Activated CD4-positive, alpha-beta T cell treated with anti-CD3 and anti-CD28 coated beads, Interleukin-2, amount 50 U/mL, for 24 hours (primary cell): ENCODE measurements at regions not wholly inside any gene's neighbourhood (a gene's known extent, or its start where the extent isn't known, plus 50 kb on each side); places are given as distances from the start of the nearest gene placed in this dataset.
"Not testable (repeated sequence)": the region's sequence is repeated elsewhere in the genome, so short reads cannot be mapped to it uniquely, and the experiment has no call there.

Experiments used
- DNase-seq, 2 donors: peaks; one replicate each; pipeline ENCODE4 v3.0.0-alpha.2; 2020; ENCODE audit warnings: low read depth in 1 of 2, low spot score in 1 of 2

DNA sequence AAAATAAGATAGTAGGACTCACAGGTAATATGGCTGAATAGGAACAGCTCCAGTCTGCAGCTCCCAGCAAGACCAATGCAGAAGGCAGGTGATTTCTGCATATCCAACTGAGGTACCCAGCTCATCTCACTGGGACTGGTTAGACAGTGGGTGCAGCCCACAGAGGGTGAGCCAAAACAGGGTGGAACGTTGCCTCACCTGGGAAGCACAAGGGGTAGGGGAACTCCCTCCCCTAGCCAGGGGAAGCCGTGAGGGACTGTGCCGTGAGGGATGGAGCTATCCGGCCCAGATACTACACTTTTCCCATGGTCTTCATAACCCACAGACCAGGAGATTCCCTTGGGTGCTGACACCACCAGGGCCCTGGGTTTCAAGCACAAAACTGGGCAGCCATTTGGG lies 114.8 kb upstream of the GNAI1 start:
- not testable (repeated sequence) for DNase-seq

DNA sequence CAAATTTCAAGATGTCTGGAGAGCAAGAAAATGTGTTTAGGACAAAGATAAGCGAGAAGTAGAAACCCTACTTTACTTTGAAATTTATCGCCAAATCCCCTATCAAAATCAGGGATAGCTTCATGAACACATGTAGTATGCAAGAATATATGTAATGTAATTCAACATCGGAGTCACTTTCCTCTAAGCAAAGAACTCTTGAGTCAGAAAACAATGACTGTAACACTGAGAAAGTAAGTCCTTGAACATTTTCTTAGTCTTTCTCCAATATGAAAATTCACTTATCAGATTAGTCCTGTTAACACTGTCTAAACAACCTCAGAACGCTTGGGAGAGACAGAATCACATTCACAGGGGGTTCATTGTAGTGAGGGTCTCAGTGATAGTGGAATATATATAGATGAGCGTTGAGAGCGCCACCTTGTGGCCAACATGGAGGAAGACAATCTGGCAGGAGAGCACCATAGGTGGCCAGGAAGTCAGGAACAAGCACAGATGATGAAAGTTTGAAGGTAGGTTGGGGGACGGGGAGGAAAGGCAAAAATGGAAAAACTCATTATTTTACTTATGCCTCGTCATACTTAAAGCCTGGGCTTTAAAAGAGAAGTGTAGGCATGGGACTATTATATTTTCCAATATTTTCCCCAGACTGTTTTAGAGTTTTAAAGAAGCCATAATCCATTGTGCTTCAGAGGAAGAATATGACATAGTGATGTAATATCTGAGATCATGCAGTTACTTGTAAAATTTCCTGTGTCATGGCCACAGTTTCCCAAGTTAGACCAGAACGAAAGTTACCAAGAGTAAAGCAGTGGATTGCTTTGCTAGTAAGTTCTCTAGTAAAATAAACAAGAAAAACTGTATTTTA lies 115.5 kb upstream of the GNAI1 start:
- peak in 1 of 2 donors; percentile 8 for DNase-seq

- DNase-seq, result no peak
Measured at GRCh38 chr7:80017101-80017698, 117.4 kb upstream of the GNAI1 start.

- DNase-seq, result no peak
Measured at GRCh38 chr7:80014511-80014910, 120.1 kb upstream of the GNAI1 start.

- DNase-seq, result no peak
Measured at GRCh38 chr7:80008039-80008438, 126.6 kb upstream of the GNAI1 start.

DNA sequence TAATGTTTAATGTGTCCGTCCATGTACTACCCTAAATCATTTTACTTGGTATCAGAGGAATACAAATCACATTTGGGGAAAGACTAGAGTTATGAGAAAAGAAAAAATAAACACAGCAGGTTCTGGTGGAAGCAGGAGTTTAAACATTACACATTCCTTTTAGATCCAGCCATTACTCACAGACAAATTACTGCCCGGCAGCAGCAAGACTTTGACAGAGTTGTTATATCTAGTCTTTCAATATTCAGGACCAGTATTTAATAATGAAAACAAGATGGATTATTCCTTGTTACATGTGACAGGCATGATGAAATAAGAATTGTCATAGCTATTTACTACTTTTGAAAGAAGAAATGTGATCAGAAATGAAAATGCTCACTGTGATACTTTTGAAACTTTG lies 131.8 kb upstream of the GNAI1 start:
- DNase-seq, result no peak

DNA sequence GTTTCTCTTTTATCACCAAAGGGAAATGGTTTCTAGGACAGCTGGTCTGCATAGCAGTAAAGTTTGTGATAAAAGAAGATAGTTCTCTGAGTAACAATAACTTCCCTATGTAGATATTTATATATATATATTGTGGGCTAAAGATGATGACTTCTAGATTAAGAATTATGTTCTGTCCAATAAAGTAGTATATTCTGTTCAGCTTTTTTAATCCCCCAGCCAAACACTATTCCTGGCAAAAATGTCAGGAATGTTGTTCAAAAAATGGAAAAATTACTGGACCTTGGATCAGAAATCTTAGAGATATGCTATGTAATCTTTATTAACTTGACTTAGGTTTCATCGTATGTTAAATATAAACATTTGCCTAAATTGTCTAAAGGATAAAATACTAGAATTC lies 136.3 kb upstream of the GNAI1 start:
- no peak for DNase-seq

DNA sequence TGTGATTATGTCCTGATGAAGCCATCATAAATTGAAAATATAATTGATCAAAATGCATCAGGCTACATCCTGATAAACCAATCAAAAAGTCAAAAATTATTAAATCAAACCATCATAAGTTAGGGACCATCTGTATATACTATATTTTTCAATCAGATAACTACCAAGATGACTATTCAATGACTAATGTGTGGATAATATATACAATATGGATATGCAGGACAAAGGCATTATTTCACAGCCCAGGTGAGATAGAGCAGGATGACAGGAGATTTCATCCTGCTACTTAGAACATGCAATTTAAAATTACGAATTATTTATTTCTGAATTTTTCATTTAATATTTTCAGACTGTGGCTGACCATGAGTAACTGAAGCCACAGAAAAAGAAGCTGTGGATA lies 137.3 kb upstream of the GNAI1 start:
- DNase-seq, result no peak

- not testable (repeated sequence) for DNase-seq
Measured at GRCh38 chr7:79995741-79996140, 138.9 kb upstream of the GNAI1 start.

DNA sequence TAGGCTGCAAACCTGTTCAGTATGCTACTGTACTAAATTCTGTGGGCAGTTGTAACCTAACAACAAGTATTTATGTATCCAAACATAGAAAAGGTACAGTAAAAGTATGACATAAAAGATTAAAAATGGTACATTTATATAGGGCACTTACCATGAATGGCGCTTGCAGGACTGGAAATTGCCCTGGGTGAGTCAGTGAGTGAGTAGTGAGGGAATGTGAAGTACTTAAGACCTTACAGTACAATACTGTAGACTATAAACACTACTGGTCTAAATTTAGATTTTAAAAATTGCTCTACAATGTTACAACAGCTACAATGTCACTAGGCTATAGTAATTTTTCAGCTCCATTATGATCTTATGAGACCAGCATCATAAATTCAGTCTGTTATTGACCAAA lies 146.0 kb upstream of the GNAI1 start:
- DNase-seq, result no peak

GRCh38 chr7:79984210-79984609 lies 150.4 kb upstream of the GNAI1 start:
- DNase-seq, result no peak

- DNase-seq, result no peak
Measured at GRCh38 chr7:79982141-79982770, 152.4 kb upstream of the GNAI1 start.

DNA sequence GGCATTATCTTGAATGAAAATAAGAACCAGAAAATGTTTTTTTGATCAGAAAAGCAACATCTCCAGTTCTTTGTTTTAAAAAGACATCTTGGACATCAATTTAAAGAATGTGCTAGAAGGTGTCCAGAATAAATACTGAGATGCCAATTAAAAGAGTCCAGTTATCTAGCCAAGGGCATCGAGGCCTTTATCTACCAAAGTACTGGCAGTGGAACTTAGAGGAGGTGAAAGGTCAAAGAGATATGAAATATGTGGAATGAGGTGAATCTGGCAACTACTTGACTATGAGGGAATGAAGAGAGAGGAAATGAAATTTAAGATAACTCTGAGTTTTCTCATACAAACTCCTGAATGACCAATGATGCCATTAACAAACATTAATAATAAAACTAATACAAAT lies 154.3 kb upstream of the GNAI1 start:
- DNase-seq, result no peak

DNA sequence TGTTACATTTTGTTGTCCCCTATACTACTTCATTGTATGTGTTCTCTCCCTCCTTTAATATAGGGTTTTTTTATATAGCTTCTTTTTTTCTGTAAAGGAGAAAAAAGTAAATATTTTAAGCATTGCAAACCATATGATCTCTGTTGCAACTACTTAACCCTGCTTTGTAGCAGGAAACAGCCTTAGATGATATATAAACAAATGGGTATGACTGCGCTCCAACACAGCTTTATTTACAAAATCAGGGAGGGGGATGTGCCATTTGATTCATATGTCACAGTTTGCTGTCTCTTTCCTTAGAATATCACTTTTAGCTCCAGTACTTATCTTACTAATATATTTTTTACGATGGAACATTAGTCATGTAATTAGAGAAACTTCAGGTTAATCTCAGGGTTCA lies 155.2 kb upstream of the GNAI1 start:
- DNase-seq, result no peak

DNA sequence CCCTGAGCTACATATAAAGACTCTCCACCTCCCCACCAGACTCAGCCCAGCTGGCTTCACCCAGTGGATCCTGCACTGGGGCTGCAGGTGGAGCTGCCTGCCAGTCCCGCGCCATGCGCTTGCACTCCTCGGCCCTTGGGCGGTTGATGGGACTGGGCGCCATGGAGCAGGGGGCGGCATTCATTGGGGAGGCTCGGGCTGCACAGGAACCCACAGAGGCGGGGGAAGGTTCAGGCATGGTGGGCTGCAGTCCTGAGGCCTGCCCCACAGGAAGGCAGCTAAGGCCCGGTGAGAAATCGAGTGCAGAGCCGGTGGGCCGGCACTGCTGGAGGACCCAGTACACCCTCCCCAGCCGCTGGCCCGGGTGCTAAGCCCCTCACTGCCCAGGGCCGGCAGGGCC lies 157.2 kb upstream of the GNAI1 start:
- no peak for DNase-seq

GRCh38 chr7:79976711-79977020 lies 158.0 kb upstream of the GNAI1 start:
- not testable (repeated sequence) for DNase-seq

DNA sequence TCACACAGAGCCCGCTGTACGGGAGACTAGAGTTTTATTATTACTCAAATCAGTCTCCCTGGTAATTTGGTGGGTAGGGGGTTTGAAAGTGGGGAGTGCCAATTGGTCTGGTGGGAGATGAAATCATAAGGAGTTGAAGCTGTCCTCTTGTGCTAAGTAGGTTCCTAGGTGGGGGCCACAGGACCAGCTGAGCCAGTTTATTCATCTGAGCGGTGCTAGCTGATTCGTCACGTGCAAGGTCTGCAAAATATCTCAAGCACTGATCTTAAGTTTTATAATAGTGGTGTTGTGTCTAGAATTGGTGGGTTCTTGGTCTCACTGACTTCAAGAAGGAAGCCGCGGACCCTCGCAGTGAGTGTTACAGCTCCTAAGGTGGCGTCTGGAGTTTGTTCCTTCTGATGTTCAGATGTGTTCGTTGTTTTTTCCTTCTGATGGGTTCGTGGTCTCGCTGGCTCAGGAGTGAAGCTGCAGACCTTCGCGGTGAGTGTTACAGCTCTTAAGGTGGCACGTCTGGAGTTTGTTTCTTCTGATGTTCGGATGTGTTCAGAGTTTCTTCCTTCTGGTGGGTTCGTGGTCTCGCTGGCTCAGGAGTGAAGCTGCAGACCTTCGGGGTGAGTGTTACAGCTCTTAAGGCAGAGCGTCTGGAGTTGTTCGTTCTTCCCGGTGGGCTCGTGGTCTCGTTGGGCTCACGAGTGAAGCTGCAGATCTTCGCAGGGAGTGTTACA lies 158.5 kb upstream of the GNAI1 start:
- not testable (repeated sequence) for DNase-seq

DNA sequence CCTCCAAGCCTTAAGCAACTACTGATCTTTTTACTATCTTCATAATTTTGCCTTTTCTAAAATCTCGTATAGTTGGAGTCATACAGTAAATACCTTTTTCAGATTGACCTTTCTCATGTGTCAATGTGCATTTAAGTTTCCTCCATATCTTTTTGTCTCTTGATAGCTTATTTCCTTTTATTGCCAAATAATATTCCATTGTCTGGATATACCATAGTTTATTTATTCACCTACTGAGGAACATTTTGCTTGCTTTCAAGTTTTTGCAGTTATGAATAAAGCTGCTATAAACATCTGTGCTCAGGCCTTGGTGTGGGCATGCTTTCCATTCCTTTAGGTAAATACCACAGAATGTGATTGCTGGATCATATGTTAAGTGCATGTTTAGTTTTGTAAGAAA lies 161.2 kb upstream of the GNAI1 start:
- no peak for DNase-seq

DNA sequence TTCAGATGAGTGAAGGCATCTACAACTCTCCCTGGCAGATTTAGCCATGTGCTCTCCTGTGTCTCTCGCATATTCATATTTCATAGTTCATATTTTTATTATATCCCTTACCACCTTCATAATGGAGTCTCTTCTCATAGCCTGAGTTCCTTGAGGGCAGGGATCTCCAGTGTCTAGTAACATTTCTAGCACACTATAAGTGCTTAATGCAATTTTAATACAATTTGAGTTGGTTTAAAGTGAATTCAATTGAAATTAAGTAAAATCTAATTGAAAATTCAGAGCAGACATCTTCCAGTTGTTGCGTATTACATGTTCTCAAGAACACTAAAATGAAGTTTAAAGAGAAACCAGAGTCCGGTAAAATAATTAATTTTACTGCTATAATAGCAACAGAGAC lies 163.6 kb upstream of the GNAI1 start:
- DNase-seq, result no peak

GRCh38 chr7:79968894-79969293 lies 165.7 kb upstream of the GNAI1 start:
- no peak for DNase-seq

DNA sequence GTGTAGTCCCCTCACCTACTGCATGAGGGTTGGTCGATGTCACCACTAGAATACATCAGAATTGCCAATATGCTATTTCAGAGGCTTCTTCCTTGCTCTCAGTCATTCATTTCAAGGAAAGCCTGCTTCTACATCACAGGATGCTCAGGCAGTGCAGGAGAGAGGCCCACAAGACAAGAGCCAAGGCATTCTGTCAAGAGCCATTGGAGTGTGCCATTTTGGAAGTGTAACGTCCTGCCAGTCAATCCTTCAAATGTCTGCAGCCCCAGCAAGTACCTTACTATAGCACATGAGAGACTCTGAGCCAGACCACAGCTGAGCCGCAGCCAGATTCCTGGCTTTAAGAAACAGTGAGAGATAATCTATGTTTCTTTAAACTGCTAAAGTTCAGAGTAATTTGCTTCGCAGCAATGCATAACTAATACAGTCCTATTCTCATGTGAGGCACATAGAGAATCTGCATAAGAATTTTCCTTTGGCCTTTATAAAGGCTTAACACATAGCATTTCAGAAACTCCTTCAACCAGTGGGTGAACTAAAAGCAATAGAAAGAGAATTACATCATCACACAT lies 166.5 kb upstream of the GNAI1 start:
- DNase-seq, result no peak

GRCh38 chr7:79965946-79966345 lies 168.7 kb upstream of the GNAI1 start:
- no peak for DNase-seq
